T-cell (primary cell): ENCODE measurements at regions not wholly inside any gene's neighbourhood (a gene's known extent, or its start where the extent isn't known, plus 50 kb on each side); places are given as distances from the start of the nearest gene placed in this dataset.

ENCODE experiments used
- ATAC-seq, 4 experiments: fragments of 200-7000 bp in 3 of 4; fragments of 150-1000 bp in 1 of 4; cut with Tn5 transposase; replicated peaks in 1 of 4; 1 replicate in 3 of 4; 2 replicates in 1 of 4; pipeline ENCODE4 v1.10.0; 2021; ENCODE audit warnings: moderate library complexity in 3 of 4, mild to moderate bottlenecking in 2 of 4, moderate number of reproducible peaks in 1 of 4
- CTCF ChIA-PET, 2 donors: fragments of 300-600 bp; sonication (Branson Sonifier 250); formaldehyde crosslinking; loops; one replicate each; lab custom pipeline; 2022; ENCODE audit warnings: antibody characterized with exemption in 2 of 2; lab: Charles Lee
- POLR2A ChIA-PET, 2 donors: fragments of 300-600 bp; sonication (Branson Sonifier 250); formaldehyde crosslinking; loops; one replicate each; lab custom pipeline; 2022; ENCODE audit warnings: antibody characterized with exemption in 2 of 2; lab: Charles Lee
- DNase-seq, 35 experiments: peaks; one replicate each; pipeline versions ENCODE4 v3.0.0 to v3.0.0-alpha.2; 2013 to 2023
- H3K27ac ChIP-seq: one replicate; pipeline ENCODE4 v1.5.1; 2013; ENCODE audit warnings: low read length
- H3K27me3 ChIP-seq, 2 experiments: replicated peaks in 1 of 2; 1 replicate in 1 of 2; 2 replicates in 1 of 2; pipeline versions ENCODE4 v1.6.1 to v1.7.0; 2013; ENCODE audit warnings: low read length in 1 of 2, mixed read lengths in 1 of 2; ENCODE audit not compliant: control insufficient read depth in 2 of 2, insufficient read depth in 2 of 2; ENCODE audit errors: extremely low read depth in 1 of 2
- H3K36me3 ChIP-seq, 2 donors: 1 replicate in 1 of 2; 2 replicates in 1 of 2; pipeline versions ENCODE4 v1.6.1 to v1.7.0; 2013; ENCODE audit warnings: low read length in 1 of 2; ENCODE audit not compliant: control insufficient read depth in 2 of 2, insufficient read depth in 1 of 2; ENCODE audit errors: extremely low read depth in 1 of 2
- H3K4me1 ChIP-seq, 2 experiments: 1 replicate in 1 of 2; 2 replicates in 1 of 2; pipeline versions ENCODE4 v1.6.1 to v1.7.0; 2013; ENCODE audit warnings: low read length in 2 of 2, mixed read lengths in 1 of 2; ENCODE audit not compliant: insufficient read depth in 2 of 2, control insufficient read depth in 1 of 2; ENCODE audit errors: extremely low read depth in 1 of 2
- H3K4me3 ChIP-seq, 2 donors: 1 replicate in 1 of 2; 2 replicates in 1 of 2; pipeline versions ENCODE4 v1.5.1 to v1.7.0; 2013; ENCODE audit warnings: mild to moderate bottlenecking in 2 of 2, low read length in 1 of 2, moderate library complexity in 1 of 2; ENCODE audit not compliant: control insufficient read depth in 1 of 2; ENCODE audit errors: extremely low read depth in 1 of 2
- H3K9me3 ChIP-seq: 2 replicates; pipeline ENCODE4 v1.7.0; 2013
- H3K27ac Mint-ChIP-seq, 2 donors: one replicate each; pipeline ENCODE4 v1.8.0; 2020 to 2021; ENCODE audit warnings: mild to moderate bottlenecking in 2 of 2, mixed read lengths in 2 of 2
- H3K27me3 Mint-ChIP-seq, 2 donors: one replicate each; pipeline ENCODE4 v1.8.0; 2021 to 2022; ENCODE audit warnings: mixed read lengths in 2 of 2
- H3K36me3 Mint-ChIP-seq: one replicate; pipeline ENCODE4 v1.8.0; 2021; ENCODE audit warnings: mixed read lengths
- H3K4me1 Mint-ChIP-seq, 3 donors: one replicate each; pipeline ENCODE4 v1.8.0; 2020 to 2022; ENCODE audit warnings: mixed read lengths in 3 of 3, mild to moderate bottlenecking in 1 of 3
- H3K4me3 Mint-ChIP-seq, 3 donors: one replicate each; pipeline ENCODE4 v1.8.0; 2020 to 2022; ENCODE audit warnings: mild to moderate bottlenecking in 3 of 3, mixed read lengths in 3 of 3, moderate library complexity in 3 of 3
- H3K9me3 Mint-ChIP-seq, 3 donors: one replicate each; pipeline ENCODE4 v1.8.0; 2020 to 2022; ENCODE audit warnings: mixed read lengths in 3 of 3
- WGBS: methylation state at CpG from one replicate; pipeline ENCODE4 v1.1.5; 2013; ENCODE audit warnings: missing lambda C conversion rate; ENCODE audit not compliant: insufficient coverage; 5-methylcytosine and 5-hydroxymethylcytosine counted together

DNA sequence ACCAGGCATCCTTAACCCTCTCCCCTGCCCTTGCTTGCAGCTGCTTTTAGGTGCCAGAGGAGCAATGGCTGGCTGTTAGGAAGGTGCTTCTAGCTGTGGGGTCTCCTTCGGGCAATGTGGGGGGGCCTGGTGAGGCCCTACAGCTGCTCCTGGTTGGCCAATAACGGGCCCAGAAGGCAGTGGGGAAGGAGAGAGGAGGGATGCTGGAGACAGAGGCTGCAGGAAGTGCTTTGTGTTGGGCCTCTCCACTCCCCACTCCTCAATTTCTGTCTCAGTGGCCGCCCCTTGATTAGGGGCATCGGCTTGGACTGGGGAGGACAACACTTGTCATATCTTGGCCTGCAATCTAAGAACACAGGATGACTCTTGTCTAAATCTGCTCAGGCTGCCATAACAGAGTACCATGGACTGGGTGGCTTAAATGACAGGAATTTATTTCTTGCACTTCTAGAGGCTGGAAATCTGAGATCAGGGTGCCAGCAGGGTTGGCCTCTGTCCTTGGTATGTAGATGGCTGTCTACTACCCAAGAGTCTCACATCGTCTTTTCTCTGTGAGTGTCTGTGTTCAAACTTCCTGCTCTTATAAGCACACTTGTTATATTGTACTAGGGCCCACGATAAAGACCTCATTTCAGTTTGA lies 374.3 kb downstream of the MID1IP1 start:
- CTCF ChIA-PET = interaction anchor here in 1 of 2 donors (1.5 kb wide), 1 partner anchor 13 kb away, joined by 4 read pairs; no protein-coding TSS in a partner anchor
- Mint-ChIP-seq H3K27ac (peak overlapping the region; percentile 89), H3K36me3 (no peaks in the 10 kb centered on the region), H3K27me3 (no peaks in the 10 kb centered on the region), H3K9me3 (no peaks in the 10 kb centered on the region), H3K4me3 (peak overlapping the region; percentile 53 to 67 (median 60)), H3K4me1 (peaks cover 20 to 32% (median 27%) of the 10 kb centered on the region in 3 donors)
- peak overlapping the region; percentile 72 for H3K27ac ChIP-seq
- H3K4me1 ChIP-seq = peaks cover 0 to 21% of the 10 kb centered on the region in 2 experiments
- no CpG with 5 or more reads among the region's 6 CpGs for WGBS
- ATAC-seq (peak in 1 of 4 experiments; percentile 26), DNase-seq (no peak)
- no peaks in the 10 kb centered on the region for H3K36me3 ChIP-seq
- H3K9me3 ChIP-seq = no peaks in the 10 kb centered on the region
- no peaks in the 10 kb centered on the region for H3K27me3 ChIP-seq
- POLR2A ChIA-PET = no interaction called here
- peak overlapping the region in 1 of 2 donors; percentile 13 for H3K4me3 ChIP-seq

DNA sequence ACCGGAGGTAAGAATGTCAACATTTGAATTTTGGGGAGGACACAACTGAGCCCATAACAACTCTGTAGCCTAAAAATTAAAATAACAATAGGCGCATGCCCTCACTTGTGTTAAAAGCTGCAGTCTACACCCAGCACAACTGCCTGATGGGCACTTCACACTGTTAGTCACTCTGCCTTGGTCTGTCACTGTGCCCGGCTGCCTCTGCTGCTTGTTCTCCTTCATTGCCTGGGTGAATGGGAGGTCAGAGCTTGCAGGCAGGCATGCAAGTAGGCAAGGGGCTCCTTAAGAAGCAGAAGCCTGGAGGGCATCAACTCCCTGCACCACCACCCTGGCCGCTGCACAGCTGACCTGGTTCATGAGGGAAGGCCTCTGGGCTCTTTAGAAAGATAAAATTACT lies 374.8 kb downstream of the MID1IP1 start:
- Histone ChIP-seq H3K27me3 (no peaks in the 10 kb centered on the region), H3K36me3 (no peaks in the 10 kb centered on the region), H3K27ac (no peak overlapping the region), H3K4me1 (peaks cover 0 to 21% of the 10 kb centered on the region in 2 experiments), H3K4me3 (no peak overlapping the region), H3K9me3 (no peaks in the 10 kb centered on the region)
- DNase-seq = no peak
- H3K4me1 Mint-ChIP-seq = peaks cover 20 to 32% (median 27%) of the 10 kb centered on the region in 3 donors
- ChIA-PET POLR2A (interaction anchor here in 1 of 2 donors (0.7 kb wide), 1 partner anchor 106 kb away, joined by 5 read pairs; no protein-coding TSS in a partner anchor), CTCF (no interaction called here)
- H3K36me3 Mint-ChIP-seq = no peaks in the 10 kb centered on the region
- H3K4me3 Mint-ChIP-seq = peak overlapping the region in 1 of 3 donors; percentile 67
- ATAC-seq = no peak
- H3K9me3 Mint-ChIP-seq = no peaks in the 10 kb centered on the region
- H3K27me3 Mint-ChIP-seq = no peaks in the 10 kb centered on the region
- H3K27ac Mint-ChIP-seq = peak overlapping the region; percentile 89
- no CpG with 5 or more reads among the region's 4 CpGs for WGBS

DNA sequence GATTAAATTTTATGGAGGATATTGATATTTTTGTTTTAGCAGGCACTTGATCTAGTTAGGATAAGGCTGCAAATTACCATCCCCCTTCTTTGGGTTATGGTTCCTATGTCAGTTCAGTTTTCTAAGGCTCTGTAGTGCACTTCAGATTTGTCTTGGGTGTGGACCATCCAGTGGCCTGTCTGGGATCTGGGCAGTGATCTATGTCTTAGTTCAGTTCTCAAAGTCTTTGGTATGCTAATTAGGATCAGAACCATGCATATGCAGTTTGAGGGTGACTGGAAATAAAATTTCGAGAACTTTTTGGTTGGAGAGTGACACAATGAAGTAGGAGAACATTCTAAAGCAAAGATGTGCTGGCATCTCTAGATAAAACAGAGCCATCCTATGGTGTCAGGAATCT lies 388.2 kb downstream of the MID1IP1 start:
- Mint-ChIP-seq H3K4me3 (no peak overlapping the region), H3K27ac (no peak overlapping the region), H3K36me3 (no peaks in the 10 kb centered on the region), H3K27me3 (peaks cover 5 to 21% of the 10 kb centered on the region in 2 donors), H3K4me1 (peaks cover 0 to 2% (median 0%) of the 10 kb centered on the region in 3 donors), H3K9me3 (peaks cover 3 to 5% (median 5%) of the 10 kb centered on the region in 3 donors)
- no peaks in the 10 kb centered on the region for H3K4me1 ChIP-seq
- no peaks in the 10 kb centered on the region for H3K9me3 ChIP-seq
- ATAC-seq (no peak), DNase-seq (no peak)
- no peak overlapping the region for H3K4me3 ChIP-seq
- peaks cover 0 to 5% of the 10 kb centered on the region in 2 experiments for H3K27me3 ChIP-seq
- ChIA-PET POLR2A (no interaction called here), CTCF (no interaction called here)
- WGBS = no CpG with 5 or more reads among the region's 1 CpG
- H3K36me3 ChIP-seq = no peaks in the 10 kb centered on the region
- H3K27ac ChIP-seq = no peak overlapping the region

DNA sequence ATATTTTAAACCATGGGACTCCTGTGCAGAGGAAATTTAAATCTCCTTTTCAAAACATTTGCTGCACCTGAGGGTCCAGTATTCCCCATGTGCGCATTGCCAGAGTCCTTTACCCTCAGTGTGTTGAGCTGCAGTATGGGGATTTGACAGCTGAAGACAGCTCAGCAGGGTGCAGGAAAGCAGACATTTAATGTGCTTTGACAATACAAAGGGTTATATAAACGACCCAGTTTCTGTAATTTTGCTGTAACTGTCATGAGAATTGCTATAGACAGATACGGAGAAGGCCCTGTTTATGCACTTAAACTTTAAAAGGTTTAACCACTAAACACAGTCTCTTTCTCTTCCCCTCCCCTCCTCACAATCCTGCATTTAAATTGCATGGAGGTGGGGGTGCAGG lies 393.4 kb downstream of the MID1IP1 start:
- Histone ChIP-seq H3K4me3 (no peak overlapping the region), H3K4me1 (peaks cover 0 to 23% of the 10 kb centered on the region in 2 experiments), H3K36me3 (no peaks in the 10 kb centered on the region), H3K27ac (no peak overlapping the region), H3K27me3 (peaks cover 0 to 7% of the 10 kb centered on the region in 2 experiments), H3K9me3 (no peaks in the 10 kb centered on the region)
- Mint-ChIP-seq H3K27ac (no peak overlapping the region), H3K4me3 (peak overlapping the region in 1 of 3 donors; percentile 57), H3K4me1 (peaks cover 23 to 27% (median 25%) of the 10 kb centered on the region in 3 donors), H3K27me3 (peaks cover 5 to 9% of the 10 kb centered on the region in 2 donors), H3K9me3 (no peaks in the 10 kb centered on the region), H3K36me3 (no peaks in the 10 kb centered on the region)
- ChIA-PET POLR2A (no interaction called here), CTCF (interaction anchor here in 1 of 2 donors (0.6 kb wide), 1 partner anchor 30 kb away, joined by 3 read pairs; no protein-coding TSS in a partner anchor)
- no CpG with 5 or more reads among the region's 3 CpGs for WGBS
- DNase-seq = no peak
- no peak for ATAC-seq

GRCh38 chrX:39195156-39195555 lies 393.9 kb downstream of the MID1IP1 start:
- Mint-ChIP-seq H3K27ac (no peak overlapping the region), H3K9me3 (no peaks in the 10 kb centered on the region), H3K36me3 (no peaks in the 10 kb centered on the region), H3K4me3 (peak overlapping the region in 1 of 3 donors; percentile 57), H3K27me3 (peaks cover 5 to 9% of the 10 kb centered on the region in 2 donors), H3K4me1 (peaks cover 23 to 28% (median 25%) of the 10 kb centered on the region in 3 donors)
- ChIA-PET POLR2A (no interaction called here), CTCF (interaction anchor here in 1 of 2 donors (0.6 kb wide), 1 partner anchor 31 kb away, joined by 3 read pairs; no protein-coding TSS in a partner anchor)
- Histone ChIP-seq H3K9me3 (no peaks in the 10 kb centered on the region), H3K4me3 (no peak overlapping the region), H3K27me3 (peaks cover 0 to 7% of the 10 kb centered on the region in 2 experiments), H3K36me3 (no peaks in the 10 kb centered on the region), H3K27ac (no peak overlapping the region), H3K4me1 (peaks cover 0 to 23% of the 10 kb centered on the region in 2 experiments)
- ATAC-seq (no peak), DNase-seq (peak in 1 of 35 experiments; percentile 9)
- WGBS = 67% methylated on average over 1 of the region's 7 CpGs

- CTCF ChIA-PET = interaction anchor here in 1 of 2 donors (1.0 kb wide), 1 partner anchor 34 kb away, joined by 3 read pairs; no protein-coding TSS in a partner anchor
- peaks cover 0 to 26% of the 10 kb centered on the region in 2 experiments for H3K4me1 ChIP-seq
- Mint-ChIP-seq H3K36me3 (no peaks in the 10 kb centered on the region), H3K27ac (peak overlapping the region in 1 of 2 donors; percentile 65), H3K9me3 (no peaks in the 10 kb centered on the region), H3K4me3 (peak overlapping the region; percentile 31 to 54 (median 51)), H3K4me1 (peaks cover 23 to 37% (median 27%) of the 10 kb centered on the region in 3 donors), H3K27me3 (peaks cover 3 to 9% of the 10 kb centered on the region in 2 donors)
- 30% methylated on average over 2 of the region's 10 CpGs for WGBS
- no peak overlapping the region for H3K27ac ChIP-seq
- H3K9me3 ChIP-seq = no peaks in the 10 kb centered on the region
- DNase-seq (peak in 12 of 35 experiments; percentile 3 to 58 (median 21)), ATAC-seq (peak; percentile 83 to 94 (median 88))
- peaks cover 0 to 5% of the 10 kb centered on the region in 2 experiments for H3K27me3 ChIP-seq
- POLR2A ChIA-PET = interaction anchor here in 1 of 2 donors (0.7 kb wide), 1 partner anchor 46 kb away, joined by 3 read pairs; no protein-coding TSS in a partner anchor
- H3K4me3 ChIP-seq = no peak overlapping the region
- H3K36me3 ChIP-seq = no peaks in the 10 kb centered on the region
Observed at GRCh38 chrX:39196192-39197102, 395.2 kb downstream of the MID1IP1 start.
